PC-3 (cell line): ENCODE measurements at regions not wholly inside any gene's neighbourhood (a gene's known extent, or its start where the extent isn't known, plus 50 kb on each side); places are given as distances from the start of the nearest gene placed in this dataset.

ENCODE experiments used
- ATAC-seq: fragments of 200-7000 bp; cut with Tn5 transposase; 2 replicates; pipeline ENCODE4 v1.9.1; 2020; ENCODE audit warnings: mild to moderate bottlenecking, moderate library complexity
- BruUV-seq: library from RNA; stranded (reverse); fragments of 400-500 nt; replicated peaks from 2 replicates; lab custom pipeline; 2021; lab: Mats Ljungman, UMichigan
- CTCF ChIA-PET: fragments of 300-600 bp; sonication (Branson Sonifier 250); formaldehyde crosslinking; loops from one replicate; lab custom pipeline; 2022; ENCODE audit warnings: antibody characterized with exemption; lab: Charles Lee
- POLR2A ChIA-PET: fragments of 300-600 bp; sonication (Branson Sonifier 250); formaldehyde crosslinking; loops from one replicate; lab custom pipeline; 2022; ENCODE audit warnings: antibody characterized with exemption; ENCODE audit not compliant: unreplicated experiment; lab: Charles Lee
- DNase-seq: peaks from one replicate; pipeline ENCODE4 v3.0.0-alpha.2; 2015
- H2AFZ ChIP-seq: fragments of 300-600 bp; sonication (generic); 2 replicates; pipeline ENCODE4 v1.6.0; 2016; ENCODE audit warnings: antibody characterized with exemption, low read length
- H3F3A ChIP-seq: fragments of 300-600 bp; sonication (generic); one replicate; pipeline ENCODE4 v1.6.0; 2017; ENCODE audit warnings: antibody characterized with exemption, low read length, control low read depth, mild to moderate bottlenecking; ENCODE audit not compliant: unreplicated experiment
- H3K27ac ChIP-seq: fragments of 300-600 bp; sonication (generic); 2 replicates; pipeline ENCODE4 v1.5.1; 2016; ENCODE audit warnings: mild to moderate bottlenecking, low read length
- H3K27me3 ChIP-seq: fragments of 300-600 bp; sonication (generic); 2 replicates; pipeline ENCODE4 v1.6.1; 2016; ENCODE audit warnings: low read length, mixed read lengths
- H3K36me3 ChIP-seq: fragments of 300-600 bp; sonication (generic); 2 replicates; pipeline ENCODE4 v1.6.1; 2016; ENCODE audit warnings: low read depth, mixed run types, low read length, mixed read lengths
- H3K4me1 ChIP-seq: fragments of 300-600 bp; sonication (generic); 2 replicates; pipeline ENCODE4 v1.5.1; 2016; ENCODE audit warnings: low read length; ENCODE audit not compliant: insufficient read depth
- H3K4me2 ChIP-seq: fragments of 300-600 bp; sonication (generic); 2 replicates; pipeline ENCODE4 v1.6.0; 2016; ENCODE audit warnings: low read length
- H3K4me3 ChIP-seq: fragments of 300-600 bp; sonication (generic); 2 replicates; pipeline ENCODE4 v1.5.1; 2016; ENCODE audit warnings: mild to moderate bottlenecking, low read length, mixed read lengths
- H3K79me2 ChIP-seq: fragments of 300-600 bp; sonication (generic); 2 replicates; pipeline ENCODE4 v1.6.1; 2017; ENCODE audit warnings: low read length, mixed read lengths
- H3K9ac ChIP-seq: fragments of 300-600 bp; sonication (generic); 2 replicates; pipeline ENCODE4 v1.6.0; 2016; ENCODE audit warnings: mild to moderate bottlenecking, low read length
- H3K9me2 ChIP-seq: fragments of 300-600 bp; sonication (generic); replicated peaks from 2 replicates; pipeline ENCODE4 v1.6.1; 2016; ENCODE audit warnings: mixed run types, low read length, mixed read lengths
- H3K9me3 ChIP-seq: fragments of 300-600 bp; sonication (generic); 2 replicates; pipeline ENCODE4 v1.6.1; 2016; ENCODE audit warnings: low read length, mixed read lengths
- H4K20me1 ChIP-seq: fragments of 300-600 bp; sonication (generic); 2 replicates; pipeline ENCODE4 v1.6.1; 2016; ENCODE audit warnings: low read length, mixed read lengths
- CTCF ChIP-seq: fragments of 300-600 bp; sonication (generic); conservative IDR thresholded peaks from 2 replicates; pipeline ENCODE4 v1.5.1; 2017; ENCODE audit warnings: antibody characterized with exemption, low read depth, mild to moderate bottlenecking, low read length
- EZH2 ChIP-seq: fragments of 300-600 bp; sonication (generic); IDR thresholded peaks from one replicate; pipeline ENCODE4 v1.6.1; 2017; ENCODE audit warnings: antibody characterized with exemption, mild to moderate bottlenecking, low read length; ENCODE audit not compliant: unreplicated experiment
- EZH2phosphoT487 ChIP-seq: fragments of 300-600 bp; sonication (generic); IDR thresholded peaks from 2 replicates; pipeline ENCODE4 v1.6.1; 2018; ENCODE audit warnings: mild to moderate bottlenecking, antibody characterized with exemption, low read length, borderline replicate concordance
- intact Hi-C: fragments of 100-400 bp; cut with micrococcal nuclease; formaldehyde crosslinking; loops from 2 replicates; pipeline ENCODE4 v1.9.0; 2023

- no peak overlapping the region for H3K4me3 ChIP-seq
- no peaks in the 10 kb centered on the region for H3F3A ChIP-seq
- H3K4me1 ChIP-seq = no peaks in the 10 kb centered on the region
- no peak overlapping the region for H2AFZ ChIP-seq
- intact Hi-C loops = no loop called here
- no peaks in the 10 kb centered on the region for H3K79me2 ChIP-seq
- no peak overlapping the region for H3K27ac ChIP-seq
- ATAC-seq (no peak), DNase-seq (no peak)
- H3K9ac ChIP-seq = no peak overlapping the region
- TF ChIP-seq EZH2 (no peak), CTCF (no peak), EZH2phosphoT487 (no peak)
- H3K9me2 ChIP-seq = no peaks in the 10 kb centered on the region
- POLR2A ChIA-PET = no interaction called here
- no peaks in the 10 kb centered on the region; the same call in 1 of the 2 replicates for H4K20me1 ChIP-seq
- H3K4me2 ChIP-seq = no peak overlapping the region
- H3K27me3 ChIP-seq = no peaks in the 10 kb centered on the region; the same call in 1 of the 2 replicates
- H3K9me3 ChIP-seq = no peaks in the 10 kb centered on the region
- no TSS peak for BruUV-seq
- CTCF ChIA-PET = no interaction called here
- no peaks in the 10 kb centered on the region for H3K36me3 ChIP-seq
Observed at GRCh38 chr14:38669027-38669426, 413.1 kb upstream of the CLEC14A start.

- TF ChIP-seq EZH2 = no peak
- no peak for TF ChIP-seq CTCF
- TF ChIP-seq EZH2phosphoT487 = no peak
- no peak overlapping the region for H3K9ac ChIP-seq
- H3K4me1 ChIP-seq = no peaks in the 10 kb centered on the region
- peaks cover 28% of the 10 kb centered on the region for H3K27me3 ChIP-seq
- ATAC-seq = no peak
- H3K4me2 ChIP-seq = no peak overlapping the region
- no peaks in the 10 kb centered on the region for H3K36me3 ChIP-seq
- POLR2A ChIA-PET = no interaction called here
- no peak overlapping the region for H3K27ac ChIP-seq
- CTCF ChIA-PET = no interaction called here
- no peak overlapping the region for H3K4me3 ChIP-seq
- intact Hi-C loops = no loop called here
- H3K9me2 ChIP-seq = no peaks in the 10 kb centered on the region
- H3K9me3 ChIP-seq = no peaks in the 10 kb centered on the region
- H3K79me2 ChIP-seq = no peaks in the 10 kb centered on the region
- no peak for DNase-seq
- H2AFZ ChIP-seq = no peak overlapping the region
- H3F3A ChIP-seq = no peaks in the 10 kb centered on the region
- BruUV-seq = no TSS peak
- no peaks in the 10 kb centered on the region for H4K20me1 ChIP-seq
Observed at GRCh38 chr14:38663382-38663781, 407.5 kb upstream of the CLEC14A start.

GRCh38 chr14:38662781-38663180 is 406.9 kb upstream of the CLEC14A start:
- POLR2A ChIA-PET = no interaction called here
- H2AFZ ChIP-seq = no peak overlapping the region

More at GRCh38 chr14:38662781-38663180, 406.9 kb upstream of the CLEC14A start:
- H3K9ac ChIP-seq = no peak overlapping the region
- no TSS peak for BruUV-seq
- ATAC-seq = no peak
- TF ChIP-seq EZH2phosphoT487 (no peak), CTCF (no peak), EZH2 (no peak)
- H3K9me2 ChIP-seq = no peaks in the 10 kb centered on the region
- intact Hi-C loops = no loop called here
- H3K79me2 ChIP-seq = no peaks in the 10 kb centered on the region
- H3K9me3 ChIP-seq = no peaks in the 10 kb centered on the region
- H3K27me3 ChIP-seq = peaks cover 33% of the 10 kb centered on the region
- H3K36me3 ChIP-seq = no peaks in the 10 kb centered on the region
- no peak overlapping the region for H3K27ac ChIP-seq
- H4K20me1 ChIP-seq = no peaks in the 10 kb centered on the region
- H3K4me2 ChIP-seq = no peak overlapping the region
- H3F3A ChIP-seq = no peaks in the 10 kb centered on the region
- no peak overlapping the region for H3K4me3 ChIP-seq
- peak; percentile 16 for DNase-seq
- CTCF ChIA-PET = no interaction called here
- no peaks in the 10 kb centered on the region for H3K4me1 ChIP-seq
